SK-N-SH treated with all-trans-retinoic acid at 6 μM for 48 hours (cell line): ENCODE measurements at regions not wholly inside any gene's neighbourhood (a gene's known extent, or its start where the extent isn't known, plus 50 kb on each side); places are given as distances from the start of the nearest gene placed in this dataset.

Source experiments
- BACH2 ChIP-seq: fragments of 250-450 bp; sonication (Bioruptor Pico); IDR thresholded peaks from 2 replicates; pipeline ENCODE4 v1.9.0; 2021; ENCODE audit warnings: mild to moderate bottlenecking, borderline replicate concordance
- GLIS3 ChIP-seq: fragments of 250-450 bp; sonication (Bioruptor Pico); IDR thresholded peaks from 2 replicates; pipeline ENCODE4 v1.5.0; 2020; ENCODE audit warnings: mild to moderate bottlenecking, moderate library complexity
- OSR1 ChIP-seq: fragments of 250-450 bp; sonication (Bioruptor Pico); IDR thresholded peaks from 2 replicates; pipeline ENCODE4 v1.8.0; 2022; ENCODE audit warnings: moderate library complexity, mild to moderate bottlenecking, inconsistent platforms
- RARB ChIP-seq: fragments of 250-450 bp; sonication (Bioruptor Pico); IDR thresholded peaks from 2 replicates; pipeline ENCODE4 v1.8.0; 2021; ENCODE audit warnings: mild to moderate bottlenecking, moderate library complexity
- SNAI2 ChIP-seq: fragments of 250-450 bp; sonication (Bioruptor Pico); IDR thresholded peaks from 2 replicates; pipeline ENCODE4 v1.5.0; 2020; ENCODE audit warnings: mild to moderate bottlenecking, moderate library complexity
- TOX ChIP-seq: fragments of 250-450 bp; sonication (Bioruptor Pico); IDR thresholded peaks from 2 replicates; pipeline ENCODE4 v1.8.0; 2021; ENCODE audit warnings: mild to moderate bottlenecking, moderate library complexity, borderline replicate concordance
- ZC3H10 ChIP-seq: fragments of 250-450 bp; sonication (Bioruptor Pico); IDR thresholded peaks from 2 replicates; pipeline ENCODE4 v1.5.1; 2021; ENCODE audit warnings: mild to moderate bottlenecking, moderate library complexity

GRCh38 chr2:53438100-53438499 is 329.5 kb upstream of the CHAC2 start:
- TF ChIP-seq BACH2 (CRISPR knock-in tag) (no peak), RARB (CRISPR knock-in tag) (no peak), SNAI2 (CRISPR knock-in tag) (no peak), OSR1 (CRISPR knock-in tag) (no peak), GLIS3 (CRISPR knock-in tag) (no peak), ZC3H10 (CRISPR knock-in tag) (no peak), TOX (CRISPR knock-in tag) (no peak)
